ENCODE measurements at regions not wholly inside any gene's neighbourhood (a gene's known extent, or its start where the extent isn't known, plus 50 kb on each side); places are given as distances from the start of the nearest gene placed in this dataset.
"Not testable (repeated sequence)": the region's sequence is repeated elsewhere in the genome, so short reads cannot be mapped to it uniquely, and the experiment has no call there.

DNA sequence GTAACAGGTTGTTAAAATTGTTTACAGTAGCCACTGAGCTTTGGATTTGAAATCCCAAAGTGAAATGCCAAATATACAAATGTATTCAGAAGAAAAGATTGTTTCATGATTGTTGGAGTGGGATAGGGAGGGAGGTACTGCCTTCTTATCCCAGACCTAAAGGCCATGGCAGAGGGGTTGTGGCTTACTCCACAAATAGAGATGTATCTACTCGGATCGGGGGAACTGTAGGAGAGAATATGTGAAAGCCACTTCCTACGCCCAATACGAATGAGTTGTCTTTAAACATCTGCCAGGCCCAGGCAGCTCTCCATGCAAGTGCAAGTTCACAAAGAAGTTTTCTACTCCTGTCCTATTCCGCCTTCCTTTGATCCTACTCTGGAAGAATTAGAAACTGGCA, 150.2 kb upstream of the PRSS12 start:
- not testable (repeated sequence) for DNase-seq (ENCODE audit: low read depth)

DNA sequence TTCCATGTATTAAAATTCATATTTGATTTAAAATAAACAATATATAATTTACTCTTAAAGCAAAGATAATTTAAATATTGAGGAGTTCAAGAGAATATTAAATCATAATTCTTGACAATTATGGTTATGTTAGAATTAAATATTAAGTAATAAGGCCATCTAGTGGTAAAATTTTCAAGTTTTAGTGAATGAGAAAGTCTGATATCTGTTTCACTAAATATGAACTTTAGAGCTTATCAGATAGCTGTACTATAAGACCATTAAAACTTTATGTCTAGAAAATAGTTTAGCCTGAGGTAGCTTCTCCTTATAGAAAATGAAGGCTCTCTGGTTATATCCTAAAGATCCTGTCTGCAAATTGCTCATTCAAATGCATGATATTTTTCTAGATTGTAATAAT, 152.1 kb upstream of the PRSS12 start:
- DNase-seq (ENCODE audit: low read depth), result not testable (repeated sequence)

DNA sequence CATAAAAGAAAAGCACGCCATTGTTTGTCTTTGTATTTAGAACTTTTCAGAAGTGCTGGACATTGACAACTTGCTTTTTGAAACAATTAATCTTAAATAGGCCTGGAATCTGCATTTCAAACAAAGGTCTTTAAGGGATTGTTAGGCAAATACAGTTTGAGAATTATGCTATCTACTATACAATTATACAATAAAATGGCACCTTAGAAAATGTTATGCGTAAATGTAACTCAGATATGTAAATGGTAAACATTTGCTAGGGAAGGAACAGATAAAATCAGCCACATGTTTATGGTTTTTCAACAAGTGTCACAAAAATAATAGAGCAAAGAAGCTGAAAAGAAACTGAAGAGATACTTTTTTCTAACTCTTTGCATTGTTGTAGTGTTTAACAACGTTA, 152.7 kb upstream of the PRSS12 start:
- not testable (repeated sequence) for DNase-seq (ENCODE audit: low read depth)

DNA sequence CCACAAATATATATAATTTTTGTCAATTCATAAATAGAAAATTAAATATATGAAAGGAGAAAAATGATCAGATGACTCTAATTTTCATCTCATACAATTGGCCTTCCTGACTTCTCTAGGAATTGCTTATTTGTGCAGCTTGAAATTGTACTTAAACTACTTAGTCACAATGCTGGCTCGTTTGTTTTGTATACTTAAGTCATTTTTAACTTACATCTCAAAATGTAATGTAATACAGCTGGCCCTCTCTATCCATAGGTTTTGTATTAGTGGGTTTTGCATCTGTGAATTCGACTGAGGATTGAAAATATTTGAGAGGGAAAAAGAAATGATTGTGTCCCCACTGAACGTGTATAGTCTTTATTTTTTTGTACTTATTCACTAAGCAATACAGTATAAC, 160.1 kb upstream of the PRSS12 start:
- DNase-seq (ENCODE audit: low read depth), result not testable (repeated sequence)

DNA sequence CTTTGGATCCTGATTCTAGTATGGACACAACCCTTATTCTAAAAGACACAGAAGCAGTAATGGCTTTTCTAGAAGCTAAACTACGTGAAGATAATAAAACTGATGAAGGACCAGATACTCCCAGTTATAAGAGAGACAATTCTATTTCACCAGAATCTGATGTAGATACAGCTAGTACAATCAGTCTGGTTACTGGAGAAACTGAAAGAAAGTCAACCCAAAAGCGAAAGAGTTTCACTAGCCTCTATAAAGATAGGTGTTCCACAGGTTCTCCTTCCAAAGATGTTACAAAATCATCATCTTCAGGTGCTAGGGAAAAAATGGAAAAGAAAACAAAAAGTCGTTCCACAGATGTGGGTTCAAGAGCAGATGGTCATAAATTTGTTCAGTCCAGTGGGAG, 161.5 kb upstream of the PRSS12 start:
- not testable (repeated sequence) for DNase-seq (ENCODE audit: low read depth)

DNA sequence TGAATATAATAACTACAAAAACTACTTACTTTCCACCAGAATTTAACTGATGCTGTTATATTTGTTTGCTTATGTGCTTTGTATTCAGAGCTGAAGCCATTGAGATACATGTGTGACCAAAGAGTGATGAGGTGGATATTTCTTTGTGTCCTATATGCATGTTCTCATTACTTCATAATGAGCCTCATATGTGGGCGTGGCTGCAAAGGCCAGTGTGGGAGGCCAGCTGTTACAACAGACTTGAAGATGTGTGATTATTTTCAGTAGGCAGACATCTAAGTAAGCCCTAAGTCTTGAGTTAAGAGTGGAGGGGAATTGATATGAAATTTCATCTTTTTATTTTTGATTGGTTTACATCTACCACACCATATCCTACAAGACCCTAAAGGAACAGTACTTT, 163.3 kb upstream of the PRSS12 start:
- DNase-seq (ENCODE audit: low read depth), result not testable (repeated sequence)

DNA sequence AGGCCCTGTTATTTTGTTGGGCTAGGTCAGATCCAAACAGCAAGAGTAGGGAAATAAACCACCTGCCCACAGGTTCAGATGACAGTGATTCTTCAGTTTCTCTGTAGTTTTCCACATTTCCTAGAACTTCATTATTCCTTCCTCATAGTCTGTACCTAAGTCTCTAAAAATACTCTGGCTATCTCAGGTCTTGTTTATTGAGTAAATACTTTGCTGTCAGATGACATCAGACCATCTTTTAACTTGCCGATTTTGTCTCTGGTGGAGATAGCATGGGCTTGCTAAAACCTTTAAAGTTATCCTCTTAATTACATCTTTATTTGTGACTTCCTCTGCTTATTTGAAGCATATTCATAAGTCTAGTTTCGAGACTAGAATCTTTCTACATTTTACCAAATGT, 155.1 kb upstream of the METTL14 start:
- not testable (repeated sequence) for DNase-seq (ENCODE audit: low read depth)

DNA sequence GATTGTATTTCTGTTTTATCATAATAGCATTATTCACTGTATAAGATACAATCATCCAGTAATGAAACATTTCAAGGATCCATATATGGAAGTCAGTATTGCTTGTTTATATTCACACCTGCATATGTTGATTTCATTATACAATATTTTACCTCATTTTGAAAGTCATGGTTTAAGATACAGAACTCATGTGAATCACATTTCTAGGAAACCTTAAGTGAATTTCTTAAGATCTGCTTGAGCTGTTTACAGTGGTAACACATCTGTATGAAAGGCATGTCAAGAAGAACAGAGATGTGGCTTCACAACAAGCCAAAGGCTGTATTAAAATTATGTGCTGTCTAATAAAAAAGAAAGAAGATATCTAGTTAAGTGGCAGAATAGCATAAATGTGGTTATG, 153.2 kb upstream of the METTL14 start:
- not testable (repeated sequence) for DNase-seq (ENCODE audit: low read depth)

DNA sequence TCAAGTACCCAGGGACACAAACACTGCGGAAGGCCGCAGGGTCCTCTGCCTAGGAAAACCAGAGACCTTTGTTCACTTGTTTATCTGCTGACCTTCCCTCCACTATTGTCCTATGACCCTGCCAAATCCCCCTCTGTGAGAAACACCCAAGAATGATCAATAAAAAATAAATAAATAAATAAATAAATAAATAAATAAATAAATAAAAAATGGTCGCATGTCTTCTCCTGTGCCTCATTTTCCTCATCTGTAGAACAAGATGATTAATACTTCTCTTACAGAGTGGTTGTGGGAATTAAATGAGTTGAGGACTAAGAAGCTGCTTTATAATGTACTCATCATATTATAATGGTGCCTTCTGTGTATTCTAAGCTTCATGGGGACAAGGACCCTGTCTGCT, 149.4 kb upstream of the METTL14 start:
- DNase-seq (ENCODE audit: low read depth), result not testable (repeated sequence)

DNA sequence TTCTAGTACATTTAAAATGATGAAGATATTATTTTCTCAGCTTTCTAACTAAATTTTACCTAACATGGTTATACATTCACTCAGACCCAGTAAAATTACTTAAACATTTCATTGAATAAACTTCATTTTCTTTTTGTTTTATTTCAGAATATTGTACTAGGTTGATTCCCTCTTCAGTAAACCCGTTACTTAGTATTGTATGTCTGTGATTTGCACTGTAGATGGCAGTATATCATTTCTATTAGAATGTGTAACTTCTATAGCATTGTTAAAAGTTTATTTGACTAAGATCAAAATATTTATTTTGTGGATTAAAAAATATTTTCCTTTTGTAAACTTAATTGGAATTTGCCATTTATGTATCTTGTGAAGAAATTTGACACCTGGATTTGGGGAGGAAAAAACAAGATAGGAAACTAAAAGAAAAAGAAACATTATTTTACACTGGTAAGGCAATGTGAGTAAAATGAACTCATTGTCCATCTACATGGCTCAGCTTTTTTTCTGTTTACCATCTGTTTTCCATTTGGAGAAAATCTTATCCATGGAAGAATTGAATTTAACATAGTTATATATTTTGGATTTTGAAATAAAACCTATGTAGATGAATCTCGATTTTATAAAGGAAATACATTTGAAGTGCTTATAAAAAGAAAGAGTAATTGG, 145.6 kb upstream of the METTL14 start:
- DNase-seq (ENCODE audit: low read depth), result not testable (repeated sequence)

DNA sequence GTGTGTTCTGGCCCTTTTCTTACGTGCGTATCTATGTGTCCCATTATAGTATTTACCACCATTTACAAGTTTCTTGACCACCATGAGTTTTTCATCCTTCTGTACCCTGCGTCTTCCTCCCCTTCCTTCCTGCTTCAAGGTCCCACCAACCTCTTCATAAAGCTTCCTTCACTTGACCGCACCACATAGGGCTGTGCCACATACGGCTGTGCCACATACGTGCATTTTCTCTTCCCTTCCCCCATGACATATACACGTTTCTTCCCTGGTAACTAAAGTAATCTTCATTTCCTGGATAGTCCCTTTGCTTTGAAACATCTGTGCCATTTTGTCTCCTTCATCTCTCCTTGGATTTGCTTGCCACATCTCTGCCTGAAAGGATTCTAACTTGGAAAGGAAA, 128.6 kb upstream of the METTL14 start:
- not testable (repeated sequence) for DNase-seq (ENCODE audit: low read depth)

DNA sequence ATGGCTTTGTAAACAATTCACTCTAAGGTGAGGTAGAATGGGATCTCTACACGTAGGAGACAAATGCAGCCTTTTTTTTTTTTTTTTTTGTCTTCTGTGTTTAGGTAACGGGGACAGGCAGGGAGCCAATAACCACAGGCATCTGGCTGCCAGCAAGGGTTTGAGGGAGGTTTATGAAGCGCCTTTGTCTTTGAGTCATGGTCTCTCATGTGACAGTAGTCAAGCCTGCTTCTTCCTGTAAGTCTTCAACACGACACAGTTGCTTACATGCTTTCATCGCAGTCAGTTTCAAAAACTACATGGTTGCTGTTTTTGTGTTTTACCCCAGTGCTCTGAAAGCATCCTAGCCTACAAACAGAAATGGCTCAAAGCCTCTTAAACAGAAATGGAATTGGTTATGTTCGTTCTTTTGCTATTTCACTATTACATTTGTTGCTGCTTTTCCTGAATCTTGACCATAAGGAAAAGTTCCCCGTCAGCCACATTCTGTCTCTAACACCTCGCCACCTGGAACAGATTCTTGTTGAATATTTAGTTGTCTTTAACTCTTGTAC, 127.8 kb upstream of the METTL14 start:
- DNase-seq (ENCODE audit: low read depth), result no peak

DNA sequence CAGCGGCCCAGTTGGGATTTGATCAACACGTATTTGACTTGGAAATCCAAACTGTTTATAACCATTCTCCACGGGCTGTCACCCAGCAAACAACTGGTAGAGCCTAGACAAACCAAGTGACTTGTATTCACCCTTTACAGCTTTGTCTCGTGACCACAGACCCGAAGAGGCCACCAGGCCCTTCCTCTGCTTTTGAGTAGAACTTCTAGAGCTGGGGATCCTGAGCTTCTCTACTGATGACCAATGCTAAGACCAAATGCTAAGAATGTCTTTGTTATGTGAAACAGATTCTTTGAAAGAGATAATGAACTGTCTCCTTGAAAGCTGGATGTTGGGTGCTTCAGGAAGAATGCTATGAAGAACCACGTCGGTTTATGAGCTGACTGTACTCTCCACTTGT, 127.0 kb upstream of the METTL14 start:
- DNase-seq (ENCODE audit: low read depth), result not testable (repeated sequence)

DNA sequence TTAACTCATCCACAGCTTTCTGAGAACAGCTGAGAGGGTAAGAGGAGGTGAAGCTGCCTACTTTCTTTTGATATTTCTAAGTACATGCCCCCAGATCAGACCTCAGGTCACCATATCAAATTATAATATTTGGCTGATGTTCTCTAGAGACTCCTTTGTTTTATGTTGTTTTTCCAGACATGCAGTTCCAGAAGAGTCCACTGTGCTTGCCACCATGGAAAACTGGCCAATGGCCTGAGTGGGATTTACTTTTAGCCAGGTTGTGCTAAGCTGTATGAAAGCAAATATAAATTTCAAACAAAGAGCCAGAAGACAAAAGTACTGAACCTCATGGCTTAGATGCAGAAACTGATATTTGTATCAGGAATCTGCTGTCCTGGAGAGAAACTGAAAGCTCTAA, 123.6 kb upstream of the METTL14 start:
- DNase-seq (ENCODE audit: low read depth), result not testable (repeated sequence)

DNA sequence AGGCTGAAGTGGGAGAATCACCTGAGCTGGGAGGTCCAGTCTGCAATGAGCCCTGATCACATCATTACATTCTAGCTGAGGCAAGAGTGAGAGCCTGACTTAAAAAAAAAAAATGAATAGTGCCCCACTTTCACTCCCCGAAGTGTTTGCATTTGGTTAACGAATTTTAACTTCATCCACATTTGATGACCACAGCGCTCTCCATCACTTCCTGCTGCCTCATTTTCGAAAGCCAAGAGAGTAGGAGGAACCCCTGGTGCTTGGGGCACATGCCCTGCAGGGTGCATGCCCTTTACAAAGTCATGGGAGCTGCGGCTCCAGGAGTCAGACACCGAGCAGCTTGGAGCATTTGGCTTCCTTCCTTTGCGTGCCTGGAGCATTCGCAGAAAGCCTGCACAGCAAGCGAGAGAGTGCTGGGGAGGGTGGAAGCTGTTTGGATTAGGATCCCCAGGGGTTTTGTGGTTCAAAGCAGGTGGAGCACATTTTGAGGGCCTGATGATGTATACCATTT, 119.1 kb upstream of the METTL14 start:
- DNase-seq (ENCODE audit: low read depth), result not testable (repeated sequence)

DNA sequence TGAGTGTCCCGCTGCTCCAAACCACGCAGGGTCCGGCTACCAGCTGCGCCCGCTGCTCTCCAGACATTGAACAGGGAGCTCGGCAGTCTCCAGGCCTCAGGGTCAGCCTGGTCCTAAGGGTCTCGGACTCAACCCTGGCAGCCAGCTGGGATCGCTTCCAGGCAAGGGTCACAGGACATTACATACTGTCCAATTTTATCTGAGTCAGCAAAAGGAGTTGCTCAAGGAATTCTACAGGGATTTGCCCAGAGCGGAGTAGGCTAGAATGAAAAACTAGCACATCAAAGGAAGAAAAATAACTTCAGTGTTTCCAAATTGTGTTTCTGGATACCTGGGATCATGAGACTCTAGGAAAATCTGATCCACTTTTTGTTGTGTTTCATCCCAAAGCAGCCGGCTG, 112.2 kb upstream of the METTL14 start:
- DNase-seq (ENCODE audit: low read depth), result not testable (repeated sequence)

DNA sequence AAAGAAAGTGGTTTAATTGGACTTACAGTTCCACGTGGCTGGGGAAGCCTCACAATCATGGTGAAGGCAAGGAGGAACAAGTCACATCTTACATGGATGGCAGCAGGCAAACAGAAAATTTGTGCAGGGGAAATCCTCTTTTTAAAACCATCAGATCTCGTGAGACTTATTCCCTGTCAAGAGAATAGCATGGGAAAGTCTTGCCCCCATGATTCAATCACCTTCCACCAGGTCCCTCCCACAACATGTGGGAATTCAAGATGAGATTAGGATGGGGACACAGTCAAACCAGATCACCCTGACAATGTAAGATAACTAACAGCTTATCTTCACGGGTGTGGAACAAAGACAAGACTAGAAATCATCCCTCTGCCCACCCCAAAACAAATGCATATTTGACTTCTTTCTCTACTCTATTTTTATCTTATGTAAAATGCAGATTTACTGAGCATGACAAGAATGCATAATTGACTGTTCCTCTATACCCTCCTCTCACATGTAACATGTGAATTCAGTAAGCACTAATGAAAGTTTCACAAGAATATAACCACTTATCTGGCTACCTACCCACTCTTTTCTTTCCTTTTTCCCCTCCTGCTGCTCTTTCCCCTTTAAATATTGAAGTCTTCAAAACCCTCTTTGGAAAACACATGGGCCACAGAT, 110.8 kb upstream of the METTL14 start:
- DNase-seq (ENCODE audit: low read depth), result not testable (repeated sequence)

DNA sequence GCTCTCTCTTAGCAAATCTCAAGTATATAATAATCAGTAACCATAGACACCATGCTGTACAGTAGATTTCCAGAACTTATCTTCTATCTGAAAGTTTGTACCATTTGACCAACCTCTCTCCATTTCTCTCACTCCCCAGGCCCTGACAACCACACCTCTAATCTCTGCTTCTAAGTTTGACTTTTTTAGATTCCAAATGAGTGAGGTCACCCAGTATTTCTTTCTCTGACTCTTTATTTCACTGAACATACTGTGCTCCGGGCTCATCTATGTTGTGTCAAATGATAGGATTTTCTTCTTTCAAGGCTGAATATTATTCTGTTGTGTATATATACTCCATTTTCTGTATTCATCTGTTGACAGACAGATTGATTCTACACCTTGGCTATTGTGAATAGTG, 110.1 kb upstream of the METTL14 start:
- DNase-seq (ENCODE audit: low read depth), result not testable (repeated sequence)

DNA sequence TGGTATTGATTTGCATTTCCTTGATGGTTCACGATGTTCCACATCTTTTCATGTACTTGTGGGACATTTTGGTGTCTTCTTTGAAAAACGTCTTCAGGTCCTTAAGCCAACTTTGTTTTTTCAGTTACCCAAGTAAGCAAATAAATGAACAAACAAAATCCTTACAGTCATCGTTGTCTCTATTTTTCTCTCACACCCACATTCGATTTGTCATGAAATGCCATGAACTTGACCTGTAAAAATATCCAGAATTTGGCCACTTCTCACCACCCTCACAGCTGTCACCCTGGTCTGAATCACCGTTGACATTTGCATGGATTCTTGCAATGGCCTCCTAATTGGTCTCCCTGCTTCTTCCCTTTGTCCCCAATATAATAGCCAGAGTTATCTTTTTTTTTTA, 109.5 kb upstream of the METTL14 start:
- DNase-seq (ENCODE audit: low read depth), result not testable (repeated sequence)

DNA sequence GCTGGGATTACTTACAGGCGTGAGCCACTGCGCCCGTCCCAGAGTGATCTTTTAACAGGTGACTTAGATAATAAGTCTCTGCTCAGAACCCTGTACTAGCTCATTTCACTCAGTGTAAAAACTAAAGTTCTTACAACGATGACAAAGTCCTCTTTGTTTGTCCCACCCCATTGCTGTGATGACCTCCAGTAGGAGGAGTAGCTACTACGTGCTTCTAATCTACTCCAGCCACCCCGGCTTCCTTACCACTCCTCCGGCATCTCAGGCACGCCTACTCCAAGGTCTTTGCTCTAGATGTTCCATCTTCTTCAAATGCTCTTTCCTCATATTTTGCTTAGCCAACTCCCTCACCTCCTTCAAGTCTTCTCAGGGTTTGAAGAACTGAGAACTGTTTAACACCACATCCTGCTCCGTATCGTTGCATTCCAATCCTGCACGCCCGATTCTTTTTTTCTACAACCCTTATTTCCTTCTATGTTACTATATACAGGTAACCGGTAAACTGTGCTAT, 108.4 kb upstream of the METTL14 start:
- not testable (repeated sequence) for DNase-seq (ENCODE audit: low read depth)

DNA sequence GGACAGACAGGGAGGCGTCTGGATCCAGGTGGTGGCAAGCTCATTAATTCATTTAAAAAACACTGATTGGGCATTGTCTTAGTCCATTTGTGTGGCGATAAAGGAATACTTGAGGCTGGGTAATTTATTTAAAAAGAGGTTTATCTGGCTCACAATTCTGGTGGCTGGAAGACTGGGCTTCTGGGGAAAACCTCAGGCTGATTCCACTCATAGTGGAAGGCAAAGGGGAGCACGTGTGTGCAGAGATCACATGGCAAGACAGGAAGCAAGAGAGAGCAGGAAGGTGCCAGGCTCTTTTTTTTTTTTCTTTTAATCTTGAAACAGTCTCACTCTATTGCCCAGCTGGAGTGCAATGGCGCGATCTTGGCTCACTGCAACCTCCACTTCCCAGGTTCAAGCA, 100.2 kb upstream of the METTL14 start:
- DNase-seq (ENCODE audit: low read depth), result no peak

DNA sequence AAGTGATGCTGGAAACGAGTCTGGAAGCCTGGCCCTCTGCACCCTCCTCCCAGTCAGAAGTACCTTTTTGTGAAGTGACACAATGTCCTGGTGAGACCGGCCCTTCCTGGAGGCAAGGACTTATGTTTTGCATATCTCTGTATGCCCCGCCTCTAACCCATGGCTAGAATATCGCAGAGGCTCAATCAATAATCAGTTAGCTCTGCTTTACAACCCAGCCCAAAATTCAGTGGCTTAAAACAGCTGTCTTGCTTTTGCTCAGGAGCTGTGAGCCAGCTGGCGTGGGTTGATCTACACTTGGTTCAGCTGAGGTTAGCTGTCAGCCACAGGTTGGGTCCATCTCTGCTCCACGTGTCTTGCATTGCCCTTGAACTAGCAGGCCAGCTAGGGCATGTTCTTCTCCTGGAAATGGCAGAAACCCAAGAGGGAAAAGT, 98.8 kb upstream of the METTL14 start:
- DNase-seq (ENCODE audit: low read depth), result no peak

All from activated T-cell treated with anti-CD3 and anti-CD28 coated beads for 24 hours (primary cell).